ENCODE measurements at regions not wholly inside any gene's neighbourhood (a gene's known extent, or its start where the extent isn't known, plus 50 kb on each side); places are given as distances from the start of the nearest gene placed in this dataset.

- DNase-seq: no peak
- no peaks in the 10 kb centered on the region for H3K4me1 ChIP-seq
- H3K27ac ChIP-seq: no peak overlapping the region
- H3K4me3 ChIP-seq: no peak overlapping the region
- no peaks in the 10 kb centered on the region for H3K36me3 ChIP-seq
- WGBS, 2 donors: 93 to 95% methylated on average over 7 of the region's 7 CpGs
- H3K9me3 ChIP-seq: no peaks in the 10 kb centered on the region
- intact Hi-C loops (cut with DNase I): no loop called here
- no peaks in the 10 kb centered on the region for H3K27me3 ChIP-seq
- no peak for TF ChIP-seq CTCF (IDR thresholded peaks at IDR 0.05)
- no peak for TF ChIP-seq EP300 (IDR thresholded peaks at IDR 0.05)
- TF ChIP-seq POLR2A (IDR thresholded peaks at IDR 0.05): no peak
- TF ChIP-seq POLR2AphosphoS5 (IDR thresholded peaks at IDR 0.05): no peak
Observed at GRCh38 chr6:14856177-14856576, 389.7 kb upstream of the JARID2 start.

- Histone ChIP-seq H3K9me3 (no peaks in the 10 kb centered on the region), H3K27me3 (no peaks in the 10 kb centered on the region), H3K4me3 (no peak overlapping the region), H3K27ac (no peak overlapping the region), H3K36me3 (no peaks in the 10 kb centered on the region), H3K4me1 (no peaks in the 10 kb centered on the region)
- WGBS, 2 donors: 90 to 98% methylated on average over 9 of the region's 9 CpGs
- intact Hi-C loops (cut with DNase I): no loop called here
- no peak for TF ChIP-seq POLR2A (IDR thresholded peaks at IDR 0.05)
- TF ChIP-seq EP300 (IDR thresholded peaks at IDR 0.05): no peak
- no peak for TF ChIP-seq CTCF (IDR thresholded peaks at IDR 0.05)
- TF ChIP-seq POLR2AphosphoS5 (IDR thresholded peaks at IDR 0.05): no peak
- no peak for DNase-seq
Observed at GRCh38 chr6:14857001-14857400, 388.9 kb upstream of the JARID2 start.

GRCh38 chr6:14857501-14857900 is 388.4 kb upstream of the JARID2 start:
- Histone ChIP-seq H3K4me3 (no peak overlapping the region), H3K27ac (no peak overlapping the region), H3K36me3 (no peaks in the 10 kb centered on the region), H3K27me3 (no peaks in the 10 kb centered on the region), H3K9me3 (no peaks in the 10 kb centered on the region), H3K4me1 (no peaks in the 10 kb centered on the region)
- TF ChIP-seq POLR2A (IDR thresholded peaks at IDR 0.05) (no peak), POLR2AphosphoS5 (IDR thresholded peaks at IDR 0.05) (no peak), CTCF (IDR thresholded peaks at IDR 0.05) (no peak), EP300 (IDR thresholded peaks at IDR 0.05) (no peak)
- intact Hi-C loops (cut with DNase I): no loop called here
- 51 to 84% methylated on average over 16 of the region's 16 CpGs for WGBS, 2 donors
- DNase-seq: no peak

- no peak overlapping the region for H3K27ac ChIP-seq
- no peaks in the 10 kb centered on the region for H3K27me3 ChIP-seq
- TF ChIP-seq EP300 (IDR thresholded peaks at IDR 0.05) (no peak), CTCF (IDR thresholded peaks at IDR 0.05) (no peak), POLR2AphosphoS5 (IDR thresholded peaks at IDR 0.05) (no peak), POLR2A (IDR thresholded peaks at IDR 0.05) (no peak)
- no peaks in the 10 kb centered on the region for H3K36me3 ChIP-seq
- WGBS, 2 donors: 84 to 88% methylated on average over 4 of the region's 4 CpGs
- DNase-seq: no peak
- intact Hi-C loops (cut with DNase I): no loop called here
- H3K9me3 ChIP-seq: no peaks in the 10 kb centered on the region
- H3K4me1 ChIP-seq: no peaks in the 10 kb centered on the region
- no peak overlapping the region for H3K4me3 ChIP-seq
Observed at GRCh38 chr6:14858808-14859207, 387.1 kb upstream of the JARID2 start.

- no peak overlapping the region for H3K27ac ChIP-seq
- H3K27me3 ChIP-seq: no peaks in the 10 kb centered on the region
- intact Hi-C loops (cut with DNase I): no loop called here
- H3K9me3 ChIP-seq: no peaks in the 10 kb centered on the region
- H3K36me3 ChIP-seq: no peaks in the 10 kb centered on the region
- no peak for DNase-seq
- 69 to 83% methylated on average over 2 of the region's 2 CpGs for WGBS, 2 donors
- no peak overlapping the region for H3K4me3 ChIP-seq
- H3K4me1 ChIP-seq: peaks cover 0 to 17% (median 12%) of the 10 kb centered on the region in 4 donors
- TF ChIP-seq EP300 (IDR thresholded peaks at IDR 0.05) (no peak), POLR2AphosphoS5 (IDR thresholded peaks at IDR 0.05) (no peak), CTCF (IDR thresholded peaks at IDR 0.05) (no peak), POLR2A (IDR thresholded peaks at IDR 0.05) (no peak)
Observed at GRCh38 chr6:14860774-14861173, 385.1 kb upstream of the JARID2 start.

Data from sigmoid colon (tissue), 6 donors.